HL-60 (cell line): ENCODE measurements at regions not wholly inside any gene's neighbourhood (a gene's known extent, or its start where the extent isn't known, plus 50 kb on each side); places are given as distances from the start of the nearest gene placed in this dataset.

Source experiments
- DNase-seq, 2 experiments: peaks; one replicate each; pipeline ENCODE4 v3.0.0-alpha.2; 2010 to 2020; ENCODE audit warnings: low read depth in 1 of 2, low spot score in 1 of 2
- H3K27ac ChIP-seq: fragments of 250-450 bp; sonication (Bioruptor Pico); replicated peaks from 2 replicates; pipeline ENCODE4 v1.5.1; 2020; ENCODE audit warnings: mild to moderate bottlenecking, moderate library complexity
- H3K27me3 ChIP-seq: fragments of 250-450 bp; sonication (Bioruptor Pico); 2 replicates; pipeline ENCODE4 v1.5.1; 2021; ENCODE audit warnings: mild to moderate bottlenecking, moderate library complexity; ENCODE audit not compliant: insufficient read depth, poor library complexity, severe bottlenecking
- H3K4me3 ChIP-seq: replicated peaks from 2 replicates; pipeline ENCODE4 v1.5.1; 2011; ENCODE audit warnings: mild to moderate bottlenecking, control low read depth, low read length; ENCODE audit not compliant: insufficient read depth
- GABPA ChIP-seq: IDR thresholded peaks from 2 replicates; pipeline ENCODE4 v1.6.1; 2012; ENCODE audit warnings: low read depth
- POLR2AphosphoS5 ChIP-seq: IDR thresholded peaks from 2 replicates; pipeline ENCODE4 v1.6.1; 2012; ENCODE audit warnings: low read depth
- REST ChIP-seq: IDR thresholded peaks from 2 replicates; pipeline ENCODE4 v1.6.1; 2012; ENCODE audit warnings: low read depth; ENCODE audit not compliant: insufficient replicate concordance
- SPI1 ChIP-seq: IDR thresholded peaks from 2 replicates; pipeline ENCODE4 v1.6.1; 2012; ENCODE audit warnings: low read depth, mild to moderate bottlenecking, borderline replicate concordance
- TF ChIP-seq, protein P1 (sequence below): IDR thresholded peaks from one replicate; pipeline ENCODE4 v1.5.1; 2011; ENCODE audit warnings: low read length, control low read depth, inconsistent platforms; ENCODE audit not compliant: insufficient read depth

GRCh38 chr4:160709546-160709945, 1454.3 kb downstream of the FSTL5 start:
- H3K4me3 ChIP-seq = no peak overlapping the region
- TF ChIP-seq REST (no peak), GABPA (no peak), SPI1 (no peak), POLR2AphosphoS5 (no peak)
- TF ChIP-seq, protein P1, sequence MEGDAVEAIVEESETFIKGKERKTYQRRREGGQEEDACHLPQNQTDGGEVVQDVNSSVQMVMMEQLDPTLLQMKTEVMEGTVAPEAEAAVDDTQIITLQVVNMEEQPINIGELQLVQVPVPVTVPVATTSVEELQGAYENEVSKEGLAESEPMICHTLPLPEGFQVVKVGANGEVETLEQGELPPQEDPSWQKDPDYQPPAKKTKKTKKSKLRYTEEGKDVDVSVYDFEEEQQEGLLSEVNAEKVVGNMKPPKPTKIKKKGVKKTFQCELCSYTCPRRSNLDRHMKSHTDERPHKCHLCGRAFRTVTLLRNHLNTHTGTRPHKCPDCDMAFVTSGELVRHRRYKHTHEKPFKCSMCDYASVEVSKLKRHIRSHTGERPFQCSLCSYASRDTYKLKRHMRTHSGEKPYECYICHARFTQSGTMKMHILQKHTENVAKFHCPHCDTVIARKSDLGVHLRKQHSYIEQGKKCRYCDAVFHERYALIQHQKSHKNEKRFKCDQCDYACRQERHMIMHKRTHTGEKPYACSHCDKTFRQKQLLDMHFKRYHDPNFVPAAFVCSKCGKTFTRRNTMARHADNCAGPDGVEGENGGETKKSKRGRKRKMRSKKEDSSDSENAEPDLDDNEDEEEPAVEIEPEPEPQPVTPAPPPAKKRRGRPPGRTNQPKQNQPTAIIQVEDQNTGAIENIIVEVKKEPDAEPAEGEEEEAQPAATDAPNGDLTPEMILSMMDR = no peak
- H3K27ac ChIP-seq = no peak overlapping the region
- no peak for DNase-seq
- H3K27me3 ChIP-seq = no peaks in the 10 kb centered on the region

GRCh38 chr4:160716551-160716950, 1447.2 kb downstream of the FSTL5 start:
- H3K4me3 ChIP-seq = no peak overlapping the region
- TF ChIP-seq REST (no peak), SPI1 (no peak), POLR2AphosphoS5 (no peak), GABPA (no peak)
- TF ChIP-seq, protein P1 = no peak
- no peak overlapping the region for H3K27ac ChIP-seq
- DNase-seq = no peak
- H3K27me3 ChIP-seq = no peaks in the 10 kb centered on the region

- DNase-seq = no peak
- Histone ChIP-seq H3K27ac (no peak overlapping the region), H3K27me3 (no peaks in the 10 kb centered on the region), H3K4me3 (no peak overlapping the region)
- TF ChIP-seq, protein P1 = no peak
- TF ChIP-seq GABPA (no peak), POLR2AphosphoS5 (no peak), REST (no peak), SPI1 (no peak)
Measured at GRCh38 chr4:160717848-160718247, 1446.0 kb downstream of the FSTL5 start.
